H1 (cell line): ENCODE measurements at regions not wholly inside any gene's neighbourhood (a gene's known extent, or its start where the extent isn't known, plus 50 kb on each side); places are given as distances from the start of the nearest gene placed in this dataset.

Experiments used
- BRCA1 ChIP-seq: IDR thresholded peaks from 2 replicates; pipeline ENCODE4 v1.6.1; 2012; ENCODE audit warnings: low read depth, low read length, improper control_type of control experiment
- CEBPB ChIP-seq: IDR thresholded peaks from 2 replicates; pipeline ENCODE4 v1.6.1; 2012; ENCODE audit warnings: low read depth, low read length
- CHD2 ChIP-seq: IDR thresholded peaks from 2 replicates; pipeline ENCODE4 v1.6.1; 2012; ENCODE audit warnings: low read length, improper control_type of control experiment
- EGR1 ChIP-seq: IDR thresholded peaks from 2 replicates; pipeline ENCODE4 v1.6.1; 2011; ENCODE audit warnings: low read depth, low read length, borderline replicate concordance
- EP300 ChIP-seq, 2 experiments: IDR thresholded peaks; 1 replicate in 1 of 2; 2 replicates in 1 of 2; pipeline ENCODE4 v1.6.1; 2011 to 2012; ENCODE audit warnings: low read depth in 2 of 2, low read length in 2 of 2, mild to moderate bottlenecking in 2 of 2, borderline replicate concordance in 1 of 2, inconsistent platforms in 1 of 2, moderate library complexity in 1 of 2
- EZH2 ChIP-seq: fragments of 200-600 bp; sonication (generic); IDR thresholded peaks from 2 replicates; pipeline ENCODE4 v1.7.1; 2012; ENCODE audit warnings: low read depth, mild to moderate bottlenecking, moderate library complexity, low read length, inconsistent platforms; ENCODE audit not compliant: severe bottlenecking
- GABPA ChIP-seq: IDR thresholded peaks from 2 replicates; pipeline ENCODE4 v1.6.1; 2011; ENCODE audit warnings: mild to moderate bottlenecking, low read length, moderate library complexity, borderline replicate concordance; ENCODE audit not compliant: insufficient read depth
- JUND ChIP-seq: IDR thresholded peaks from 2 replicates; pipeline ENCODE4 v1.6.1; 2011; ENCODE audit warnings: mild to moderate bottlenecking, improper control_type of control experiment, low read length
- KDM1A ChIP-seq: fragments of 200-600, 300-600 bp; sonication (generic); IDR thresholded peaks from 2 replicates; pipeline ENCODE4 v1.7.1; 2016; ENCODE audit warnings: mild to moderate bottlenecking, low read length, borderline replicate concordance
- NANOG ChIP-seq: IDR thresholded peaks from 2 replicates; pipeline ENCODE4 v1.6.1; 2011; ENCODE audit warnings: low read length, low read depth, mild to moderate bottlenecking, inconsistent platforms; ENCODE audit not compliant: insufficient read depth, poor library complexity, severe bottlenecking
- NRF1 ChIP-seq: IDR thresholded peaks from 2 replicates; pipeline ENCODE4 v1.6.1; 2011; ENCODE audit warnings: mild to moderate bottlenecking, low read depth, low read length, improper control_type of control experiment
- PHF8 ChIP-seq: fragments of 200-600 bp; sonication (generic); conservative IDR thresholded peaks from 2 replicates; pipeline ENCODE4 v1.7.1; 2012; ENCODE audit warnings: low read depth, mild to moderate bottlenecking, inconsistent platforms, low read length, moderate library complexity
- POLR2A ChIP-seq, 2 experiments: IDR thresholded peaks; 1 replicate in 1 of 2; 2 replicates in 1 of 2; pipeline ENCODE4 v1.6.1; 2011; ENCODE audit warnings: low read depth in 2 of 2, low read length in 2 of 2, mild to moderate bottlenecking in 2 of 2; ENCODE audit errors: control extremely low read depth in 1 of 2
- POLR2AphosphoS5 ChIP-seq: IDR thresholded peaks from 2 replicates; pipeline ENCODE4 v1.6.1; 2011; ENCODE audit warnings: low read depth, low read length
- RBBP5 ChIP-seq: IDR thresholded peaks from 2 replicates; pipeline ENCODE4 v1.7.1; 2012; ENCODE audit warnings: low read depth, mild to moderate bottlenecking, inconsistent platforms, low read length, moderate library complexity, borderline replicate concordance
- RFX5 ChIP-seq: IDR thresholded peaks from 2 replicates; pipeline ENCODE4 v1.6.1; 2011; ENCODE audit warnings: low read depth, low read length, improper control_type of control experiment, borderline replicate concordance
- RNF2 ChIP-seq: fragments of 200-900, 300-1000 bp; sonication (generic); IDR thresholded peaks from 2 replicates; pipeline ENCODE4 v1.7.1; 2016; ENCODE audit warnings: borderline replicate concordance, low read depth, mild to moderate bottlenecking, antibody characterized with exemption, low read length; ENCODE audit not compliant: poor library complexity, severe bottlenecking; ENCODE audit errors: missing control alignments
- SUZ12 ChIP-seq: fragments of 200-600 bp; sonication (generic); IDR thresholded peaks from 2 replicates; pipeline ENCODE4 v1.6.1; 2012; ENCODE audit warnings: mild to moderate bottlenecking, inconsistent platforms, low read length, moderate library complexity, mixed read lengths
- TAF7 ChIP-seq: optimal IDR thresholded peaks from 2 replicates; pipeline ENCODE3; 2011; ENCODE audit warnings: low read depth, mild to moderate bottlenecking, inconsistent platforms, low read length, moderate library complexity, borderline replicate concordance
- TBP ChIP-seq: IDR thresholded peaks from 2 replicates; pipeline ENCODE4 v1.6.1; 2011; ENCODE audit warnings: low read depth, low read length, improper control_type of control experiment
- TEAD4 ChIP-seq: IDR thresholded peaks from 2 replicates; pipeline ENCODE4 v1.6.1; 2012; ENCODE audit warnings: low read depth, low read length, inconsistent platforms, mixed read lengths

- TF ChIP-seq RFX5 (0 out of 2 replicates have a peak, but pooled peaks have one; percentile 0), SUZ12 (peak; percentile 23; the same call in 1 of the 2 replicates), RBBP5 (peak; percentile 58; the same call in 1 of the 2 replicates), TAF7 (peak; percentile 74), PHF8 (no peak), TBP (peak; percentile 42; the same call in 1 of the 2 replicates), NANOG (peak; percentile 81), JUND (peak; percentile 74; the same call in 1 of the 2 replicates), POLR2A (IDR thresholded peaks at IDR 0.05; ENCODE audit: control extremely low read depth in 1 of 2, low read depth in 2 of 2, low read length in 2 of 2) (no peak; a peak in 2 of 3 replicates), GABPA (peak; percentile 51; the same call in 1 of the 2 replicates), TEAD4 (peak; percentile 99), CEBPB (0 out of 2 replicates have a peak, but pooled peaks have one; percentile 10), EP300 (IDR thresholded peaks at IDR 0.05; ENCODE audit: borderline replicate concordance in 1 of 2, low read depth in 2 of 2, low read length in 2 of 2) (peak in 1 of 2 experiments; percentile 95; a peak in 2 of 3 replicates), EGR1 (peak; percentile 64; the same call in 1 of the 2 replicates), EZH2 (no peak), CHD2 (peak; percentile 55; the same call in 1 of the 2 replicates), BRCA1 (no peak), KDM1A (peak; percentile 90; the same call in 1 of the 2 replicates), RNF2 (no peak), NRF1 (no peak), POLR2AphosphoS5 (no peak; the same call in 1 of the 2 replicates)
Measured at GRCh38 chr1:43008115-43009060, 49.7 kb upstream of the SLC2A1 start (continued).
